DMS 273 (cell line): ENCODE measurements at regions not wholly inside any gene's neighbourhood (a gene's known extent, or its start where the extent isn't known, plus 50 kb on each side); places are given as distances from the start of the nearest gene placed in this dataset.
"Not testable (repeated sequence)": the region's sequence is repeated elsewhere in the genome, so short reads cannot be mapped to it uniquely, and the experiment has no call there.

Source experiments
- DNase-seq: peaks from one replicate; lab custom pipeline; 2025; ENCODE audit not compliant: unreplicated experiment; lab: John Stamatoyannopoulos, UW

DNA sequence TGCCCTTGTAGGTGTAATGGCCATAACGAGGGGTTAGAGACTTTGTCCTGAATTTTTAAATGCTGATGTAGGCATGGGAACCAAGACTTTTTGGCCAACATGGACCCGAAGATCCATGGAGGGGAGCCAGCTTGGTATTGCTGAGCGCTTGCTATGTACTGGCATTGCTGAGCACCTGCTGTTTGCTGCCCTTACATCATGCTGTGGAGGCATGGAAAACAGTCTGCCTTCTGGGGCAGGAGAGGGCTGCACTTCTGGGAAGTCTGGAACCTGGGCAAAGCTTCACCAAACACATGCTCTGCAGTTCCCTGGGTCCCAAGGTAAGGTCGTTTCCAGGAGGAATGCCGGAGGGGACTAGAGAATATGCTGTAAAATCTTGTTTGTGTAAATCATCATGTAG lies 86.3 kb upstream of the CNIH3 start:
- DNase-seq = peak; percentile 79

DNA sequence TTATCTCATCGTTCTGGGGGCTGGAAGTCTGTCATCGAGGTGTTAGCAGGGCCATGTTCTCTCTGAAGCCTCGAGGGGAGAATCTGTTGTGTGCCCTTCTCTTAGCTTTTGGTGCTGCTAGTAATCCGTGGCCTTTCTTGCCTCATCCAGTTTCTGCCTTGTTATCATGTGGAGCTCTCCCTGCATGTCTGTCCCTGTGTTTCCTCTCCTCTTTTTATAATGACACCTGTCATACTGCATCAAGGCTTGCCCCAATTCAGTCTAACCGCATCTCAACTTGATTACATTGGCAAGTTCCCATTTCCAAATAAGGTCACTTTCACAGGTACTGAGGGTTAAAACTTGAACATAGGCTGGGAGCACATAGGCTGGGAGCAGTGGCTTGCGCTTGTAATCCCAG lies 82.6 kb upstream of the CNIH3 start:
- DNase-seq = no peak

- DNase-seq = no peak
These were observed 81.4 kb upstream of the CNIH3 start for GRCh38 chr1:224534731-224535130.

DNA sequence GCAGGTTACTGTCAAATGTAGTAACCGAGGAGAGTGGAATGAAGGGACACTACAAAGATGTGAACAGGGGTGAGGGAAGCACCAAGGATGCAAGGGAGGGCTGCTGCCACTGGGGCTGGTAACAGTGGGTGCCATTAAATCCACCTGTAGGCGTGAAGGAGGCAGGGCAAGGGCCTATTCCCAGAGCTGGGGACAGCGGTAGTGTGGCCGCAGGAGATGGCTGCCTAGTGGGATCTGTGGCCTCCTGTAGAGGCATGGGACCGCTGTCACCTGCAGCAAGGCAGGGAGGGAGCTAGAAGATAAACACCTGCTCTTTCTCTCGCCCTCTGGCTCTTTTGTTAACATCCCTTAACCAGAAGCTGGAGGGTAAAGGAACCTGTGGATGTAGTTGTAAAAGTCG lies 80.5 kb upstream of the CNIH3 start:
- DNase-seq = no peak

DNA sequence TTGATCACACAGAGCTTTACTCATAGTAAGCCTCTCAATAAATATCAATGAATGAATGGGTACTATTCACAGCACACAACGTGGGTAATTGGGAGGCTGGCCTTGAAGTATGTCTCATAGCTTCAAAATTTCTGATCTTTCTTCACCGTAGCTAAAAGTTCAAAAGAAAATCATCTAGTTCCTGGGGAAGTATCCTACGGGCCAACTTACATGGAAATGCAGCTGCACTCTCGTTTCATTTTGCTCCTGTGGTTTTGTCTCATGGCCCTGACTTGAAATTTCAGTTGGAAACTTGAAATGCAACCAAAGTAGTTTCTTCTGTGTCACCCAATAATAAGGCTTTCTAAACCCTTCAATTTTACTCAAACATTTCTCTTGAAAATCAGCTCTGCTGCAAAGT lies 76.1 kb upstream of the CNIH3 start:
- no peak for DNase-seq

- DNase-seq = peak; percentile 71
These were observed 75.6 kb upstream of the CNIH3 start for GRCh38 chr1:224540535-224540934.

DNA sequence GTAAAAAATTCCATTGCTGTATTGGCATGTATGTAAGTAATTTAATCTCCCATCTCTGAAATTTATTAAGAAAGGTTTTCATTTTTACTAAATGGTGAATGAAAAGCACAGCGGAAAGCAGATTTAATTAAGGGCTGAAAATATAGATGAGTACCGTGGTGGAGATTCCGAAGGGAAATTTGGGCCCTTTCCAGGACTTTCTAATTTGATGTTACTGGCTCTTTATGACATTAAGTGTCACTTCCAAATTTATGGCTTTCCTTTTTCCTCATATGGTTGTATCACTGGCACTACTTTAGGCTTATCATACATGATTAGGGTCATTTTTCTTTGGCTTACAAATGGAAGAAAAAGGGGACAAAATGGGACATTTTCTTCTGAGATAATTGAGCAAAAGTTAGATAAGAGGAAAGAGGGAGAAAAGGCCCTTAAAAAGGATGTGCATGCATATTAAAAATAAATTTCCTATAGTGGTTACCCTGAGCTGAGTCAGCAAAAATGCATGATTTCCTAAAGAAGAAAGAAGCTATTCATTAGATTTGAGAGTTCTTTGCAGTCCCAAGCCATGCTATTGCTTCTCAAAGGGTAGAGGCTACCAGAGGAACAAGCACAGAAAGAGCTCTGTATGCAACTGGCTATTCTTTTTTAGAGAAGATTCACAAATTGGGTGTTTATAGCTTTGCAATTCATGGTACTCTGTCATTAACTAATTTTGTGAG lies 74.9 kb upstream of the CNIH3 start:
- no peak for DNase-seq

DNA sequence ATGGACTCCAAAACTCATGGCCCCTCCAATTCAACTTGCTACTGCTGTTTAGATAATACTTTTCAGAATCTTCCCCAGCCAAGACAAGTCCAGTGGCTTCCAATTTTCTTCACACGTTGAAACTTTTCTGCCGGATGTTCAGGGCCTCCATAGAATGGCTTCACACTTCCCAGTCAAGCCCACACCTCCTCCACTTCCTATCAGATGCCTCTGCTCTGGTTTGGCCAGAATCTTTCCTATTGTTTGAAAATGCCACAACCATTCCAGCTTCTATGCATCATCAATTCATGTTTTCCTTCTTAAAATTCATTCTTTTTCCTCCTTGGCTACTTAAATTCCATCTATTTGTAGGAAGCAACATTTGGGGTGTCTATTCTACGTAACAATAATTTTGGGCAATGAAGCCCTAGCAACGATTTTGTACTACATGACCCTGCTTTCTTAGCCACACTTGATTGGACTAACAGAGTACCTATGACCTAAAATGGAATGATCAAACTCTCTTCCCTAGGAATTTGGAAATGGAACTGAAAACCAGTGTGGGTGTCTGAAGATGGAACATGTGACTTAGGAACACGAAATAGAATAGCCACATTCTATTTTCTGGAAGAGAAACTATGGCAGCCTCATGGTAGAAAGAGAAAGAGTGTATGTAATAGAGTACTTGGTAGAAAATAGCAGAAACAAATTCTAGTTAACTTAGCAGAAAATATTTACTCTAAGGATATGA lies 74.1 kb upstream of the CNIH3 start:
- DNase-seq = no peak

DNA sequence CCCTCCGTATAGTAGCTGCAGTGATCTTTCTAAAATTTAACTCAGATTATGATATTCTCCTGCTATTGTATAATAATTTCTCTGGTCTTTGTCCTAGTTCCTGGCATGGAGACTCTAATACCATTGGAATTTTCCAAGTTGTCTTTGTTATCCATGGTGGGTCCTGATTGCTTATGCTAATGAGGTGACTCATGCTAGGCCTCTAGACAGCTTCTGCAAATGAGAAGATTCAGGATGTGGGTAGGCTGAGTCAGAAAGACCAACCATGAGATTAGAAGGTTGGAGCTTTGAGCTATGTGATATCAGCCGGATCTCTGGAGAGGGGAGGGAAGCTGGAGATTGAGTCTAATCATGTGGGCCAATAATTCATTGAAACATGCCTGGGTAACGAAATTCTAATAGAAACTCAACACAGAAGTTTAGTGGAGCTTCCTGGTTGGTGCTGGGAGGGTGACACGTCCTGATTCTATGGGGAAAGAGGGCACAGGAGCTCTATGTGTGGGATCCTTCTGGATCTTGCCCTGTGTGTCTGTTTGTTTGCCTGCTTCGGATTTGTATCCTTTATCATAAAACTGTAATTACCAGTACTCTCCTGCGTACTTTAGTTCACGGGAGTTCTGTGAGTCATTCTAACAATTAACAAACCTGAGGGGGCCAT lies 73.2 kb upstream of the CNIH3 start:
- peak; percentile 52 for DNase-seq

GRCh38 chr1:224543453-224543852 lies 72.7 kb upstream of the CNIH3 start:
- DNase-seq = peak; percentile 40

- no peak for DNase-seq
These were observed 71.6 kb upstream of the CNIH3 start for GRCh38 chr1:224544346-224545110.

DNA sequence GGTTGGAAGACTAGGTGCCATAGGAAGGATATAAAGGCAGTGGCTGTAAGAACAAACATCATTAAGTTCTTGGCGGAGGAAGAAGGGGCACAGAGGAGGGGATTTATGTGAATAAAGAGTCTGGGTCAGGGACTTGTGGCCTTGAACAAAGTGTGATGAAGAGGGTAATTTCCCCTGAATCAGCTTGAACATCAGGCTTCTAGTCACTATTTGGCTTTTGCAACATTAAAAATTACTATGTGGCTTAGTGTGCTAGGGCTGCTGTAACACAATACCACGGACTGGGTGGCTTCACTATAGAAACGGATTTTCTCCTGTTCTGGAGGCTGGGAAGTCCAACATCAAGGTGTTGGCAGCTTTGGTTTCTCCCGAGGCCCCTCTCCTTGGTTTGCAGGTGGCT lies 70.5 kb upstream of the CNIH3 start:
- DNase-seq = no peak

- no peak for DNase-seq
These were observed 67.4 kb upstream of the CNIH3 start for GRCh38 chr1:224548676-224549075.

GRCh38 chr1:224551189-224551588 lies 64.9 kb upstream of the CNIH3 start:
- not testable (repeated sequence) for DNase-seq

- DNase-seq = no peak
These were observed 62.1 kb upstream of the CNIH3 start for GRCh38 chr1:224554056-224554455.

DNA sequence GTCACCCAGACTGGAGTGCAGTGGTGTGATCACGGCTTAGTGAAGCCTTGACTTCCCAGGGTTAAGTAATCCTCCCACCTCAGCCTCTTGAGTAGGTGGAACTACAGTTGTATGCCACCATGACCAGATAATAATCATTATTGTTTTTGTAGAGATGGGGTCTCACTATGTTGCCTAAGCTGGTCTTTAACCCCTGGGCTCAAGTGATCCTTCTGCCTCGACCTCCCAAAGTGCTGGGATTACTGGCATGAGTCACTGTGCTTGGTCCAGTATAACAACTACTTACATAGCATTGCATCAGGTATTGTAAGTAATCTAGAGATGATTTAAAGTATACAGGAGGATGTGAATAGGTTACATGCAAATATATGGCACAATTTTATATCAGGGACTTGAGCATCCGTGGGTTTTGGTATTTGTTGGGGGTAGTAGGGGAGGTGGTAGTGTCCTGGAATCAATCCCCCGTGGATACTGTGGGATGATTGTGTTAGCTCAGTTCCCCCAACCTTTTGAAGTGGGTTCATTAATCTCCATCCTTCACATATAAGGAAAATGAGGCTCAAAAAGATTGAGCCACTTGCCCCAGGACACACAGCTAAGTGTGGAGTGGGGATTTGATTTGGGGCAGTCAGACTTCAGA lies 61.4 kb upstream of the CNIH3 start:
- DNase-seq = no peak

GRCh38 chr1:224558904-224559303 lies 57.2 kb upstream of the CNIH3 start:
- no peak for DNase-seq

DNA sequence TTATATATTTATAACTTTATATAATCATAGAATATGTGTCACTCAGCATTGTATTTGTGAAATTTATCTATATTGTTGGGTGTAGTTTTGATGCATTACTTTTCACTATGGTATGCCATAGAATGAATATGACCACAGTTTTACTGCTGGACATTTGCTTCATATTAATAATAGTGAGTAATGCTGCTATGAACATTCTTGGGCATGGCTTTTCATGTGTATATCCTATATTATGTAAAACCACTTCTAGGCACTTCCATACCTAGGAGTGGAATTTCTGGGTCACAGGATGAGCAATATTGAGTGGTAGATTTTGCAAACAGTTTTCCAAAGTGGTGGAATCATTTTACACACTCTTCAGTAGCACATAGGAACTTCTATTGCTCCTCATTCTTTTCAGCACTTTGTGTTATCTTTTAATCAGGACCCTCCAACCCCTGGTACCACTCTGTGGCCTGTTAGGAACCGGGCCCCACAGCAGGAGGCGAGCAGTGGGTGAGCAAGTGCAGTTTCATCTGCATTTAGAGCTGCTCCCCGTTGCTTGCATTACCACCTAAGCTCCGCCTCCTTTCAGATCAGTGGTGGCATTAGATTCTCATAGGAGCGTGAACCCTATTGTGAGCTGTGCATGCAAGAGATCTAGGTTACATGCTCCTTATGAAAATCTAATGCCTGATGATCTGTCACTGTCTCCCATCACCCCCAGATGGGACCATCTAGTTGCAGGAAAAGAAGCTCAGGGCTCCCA lies 56.0 kb upstream of the CNIH3 start:
- DNase-seq = no peak

DNA sequence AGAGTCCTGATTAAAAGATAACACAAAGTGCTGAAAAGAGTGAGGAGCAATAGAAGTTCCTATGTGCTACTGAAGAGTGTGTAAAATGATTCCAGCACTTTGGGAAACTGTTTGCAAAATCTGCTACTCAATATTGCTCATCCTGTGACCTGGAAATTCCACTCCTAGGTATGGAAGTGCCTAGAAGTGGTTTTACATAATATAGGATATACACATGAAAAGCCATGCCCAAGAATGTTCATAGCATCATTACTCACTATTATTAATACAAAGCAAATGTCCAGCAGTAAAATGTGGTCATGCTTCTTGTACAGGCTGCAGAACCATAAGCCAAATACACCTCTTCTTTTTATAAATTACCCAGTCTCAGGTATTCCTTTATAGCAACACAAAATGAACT lies 53.2 kb upstream of the CNIH3 start:
- DNase-seq = peak; percentile 33

GRCh38 chr1:224563666-224564065 lies 52.5 kb upstream of the CNIH3 start:
- DNase-seq = peak; percentile 96
